H9 (cell line): ENCODE measurements at regions not wholly inside any gene's neighbourhood (a gene's known extent, or its start where the extent isn't known, plus 50 kb on each side); places are given as distances from the start of the nearest gene placed in this dataset.
"Not testable (repeated sequence)": the region's sequence is repeated elsewhere in the genome, so short reads cannot be mapped to it uniquely, and the experiment has no call there.

ENCODE experiments used
- DNase-seq: peaks from one replicate; pipeline ENCODE4 v3.0.0-alpha.2; 2017
- H2AFZ ChIP-seq: one replicate; pipeline ENCODE4 v1.6.1; 2013; ENCODE audit warnings: mild to moderate bottlenecking, low read length, control low read depth, moderate library complexity
- H2AK5ac ChIP-seq: 2 replicates; pipeline ENCODE4 v1.6.1; 2013; ENCODE audit warnings: low read length, control low read depth, mixed read lengths; ENCODE audit not compliant: insufficient read length
- H2BK120ac ChIP-seq: one replicate; pipeline ENCODE4 v1.6.1; 2013; ENCODE audit warnings: low read depth, mild to moderate bottlenecking, low read length, control low read depth, inconsistent platforms; ENCODE audit not compliant: poor library complexity, severe bottlenecking
- H2BK12ac ChIP-seq: 2 replicates; pipeline ENCODE4 v1.6.1; 2013; ENCODE audit warnings: low read length, control low read depth, mixed read lengths, low read depth; ENCODE audit not compliant: insufficient read length
- H2BK15ac ChIP-seq: 2 replicates; pipeline ENCODE4 v1.6.1; 2013; ENCODE audit warnings: low read depth, low read length, control low read depth
- H2BK20ac ChIP-seq: one replicate; pipeline ENCODE4 v1.6.1; 2013; ENCODE audit warnings: low read depth, mild to moderate bottlenecking, low read length, control low read depth, inconsistent platforms; ENCODE audit not compliant: poor library complexity, severe bottlenecking
- H2BK5ac ChIP-seq: 2 replicates; pipeline ENCODE4 v1.6.1; 2013; ENCODE audit warnings: low read length, control low read depth, mixed read lengths; ENCODE audit not compliant: insufficient read length
- H3K14ac ChIP-seq: 2 replicates; pipeline ENCODE4 v1.6.1; 2013; ENCODE audit warnings: low read length, control low read depth; ENCODE audit not compliant: insufficient read depth
- H3K18ac ChIP-seq: 2 replicates; pipeline ENCODE4 v1.6.1; 2013; ENCODE audit warnings: low read depth, mild to moderate bottlenecking, mixed read lengths, low read length, control low read depth; ENCODE audit not compliant: insufficient read length
- H3K23ac ChIP-seq: 2 replicates; pipeline ENCODE4 v1.6.1; 2013; ENCODE audit warnings: low read length, control low read depth, mixed read lengths, low read depth; ENCODE audit not compliant: insufficient read length
- H3K23me2 ChIP-seq: 2 replicates; pipeline ENCODE4 v1.6.1; 2013; ENCODE audit warnings: low read depth, mild to moderate bottlenecking, mixed read lengths, low read length, control low read depth; ENCODE audit not compliant: insufficient read length, poor library complexity, severe bottlenecking
- H3K27ac ChIP-seq: 2 replicates; pipeline ENCODE4 v1.5.1; 2013; ENCODE audit warnings: low read length, control low read depth, mixed read lengths, low read depth; ENCODE audit not compliant: insufficient read length
- H3K27me3 ChIP-seq: 2 replicates; pipeline ENCODE4 v1.6.1; 2013; ENCODE audit warnings: low read length, control low read depth, inconsistent platforms; ENCODE audit not compliant: insufficient read depth
- H3K4ac ChIP-seq: 2 replicates; pipeline ENCODE4 v1.6.1; 2013; ENCODE audit warnings: low read depth, mild to moderate bottlenecking, control low read depth, inconsistent platforms, low read length, moderate library complexity
- H3K4me1 ChIP-seq: 2 replicates; pipeline ENCODE4 v1.6.1; 2013; ENCODE audit warnings: low read length, control low read depth, inconsistent platforms; ENCODE audit not compliant: insufficient read depth
- H3K4me2 ChIP-seq: 2 replicates; pipeline ENCODE4 v1.6.1; 2013; ENCODE audit warnings: low read length, control low read depth, mixed read lengths; ENCODE audit not compliant: insufficient read length, insufficient read depth
- H3K56ac ChIP-seq: 2 replicates; pipeline ENCODE4 v1.6.1; 2013; ENCODE audit warnings: low read depth, mild to moderate bottlenecking, mixed read lengths, low read length, control low read depth; ENCODE audit not compliant: insufficient read length
- H3K79me1 ChIP-seq: 2 replicates; pipeline ENCODE4 v1.6.1; 2013; ENCODE audit warnings: low read depth, mild to moderate bottlenecking, moderate library complexity, low read length, control low read depth, inconsistent platforms; ENCODE audit not compliant: insufficient read depth, poor library complexity, severe bottlenecking
- H3K79me2 ChIP-seq: 2 replicates; pipeline ENCODE4 v1.6.1; 2013; ENCODE audit warnings: low read length, control low read depth, inconsistent platforms; ENCODE audit not compliant: insufficient read depth
- H3K9ac ChIP-seq: 2 replicates; pipeline ENCODE4 v1.6.1; 2013; ENCODE audit warnings: low read length, control low read depth, mixed read lengths; ENCODE audit not compliant: insufficient read length; ENCODE audit errors: extremely low read depth
- H3K9me3 ChIP-seq: one replicate; pipeline ENCODE4 v1.6.1; 2013; ENCODE audit warnings: low read depth, low read length, inconsistent platforms; ENCODE audit not compliant: control insufficient read depth
- H3T11ph ChIP-seq: one replicate; pipeline ENCODE4 v1.6.1; 2013; ENCODE audit warnings: mild to moderate bottlenecking, low read length, control low read depth, inconsistent platforms
- H4K20me1 ChIP-seq: one replicate; pipeline ENCODE4 v1.6.1; 2013; ENCODE audit not compliant: control insufficient read depth, insufficient read length, insufficient read depth
- H4K5ac ChIP-seq: 2 replicates; pipeline ENCODE4 v1.6.1; 2013; ENCODE audit warnings: low read depth, mild to moderate bottlenecking, mixed read lengths, low read length, control low read depth; ENCODE audit not compliant: insufficient read length
- H4K8ac ChIP-seq: replicated peaks from 2 replicates; pipeline ENCODE4 v1.6.1; 2013; ENCODE audit warnings: low read length, control low read depth, mixed read lengths, low read depth; ENCODE audit not compliant: insufficient read length
- H4K91ac ChIP-seq: 2 replicates; pipeline ENCODE4 v1.6.1; 2013; ENCODE audit warnings: low read depth, mild to moderate bottlenecking, moderate library complexity, mixed read lengths, low read length, control low read depth; ENCODE audit not compliant: insufficient read length
- H3K27ac Mint-ChIP-seq, 3 experiments: 2 replicates in 2 of 3; 3 replicates in 1 of 3; pipeline ENCODE4 v1.8.0; 2020 to 2021; ENCODE audit warnings: mixed read lengths in 3 of 3, mild to moderate bottlenecking in 1 of 3, moderate library complexity in 1 of 3
- H3K27me3 Mint-ChIP-seq: 2 replicates; pipeline ENCODE4 v1.8.0; 2021; ENCODE audit warnings: low read depth, mild to moderate bottlenecking, moderate library complexity, mixed read lengths
- H3K36me3 Mint-ChIP-seq, 3 experiments: 2 replicates in 2 of 3; 3 replicates in 1 of 3; pipeline ENCODE4 v1.8.0; 2020 to 2021; ENCODE audit warnings: low read depth in 3 of 3, mixed read lengths in 3 of 3; ENCODE audit not compliant: insufficient read depth in 1 of 3
- H3K4me1 Mint-ChIP-seq, 2 experiments: 2 replicates each; pipeline ENCODE4 v1.8.0; 2020; ENCODE audit warnings: mixed read lengths in 2 of 2
- H3K4me3 Mint-ChIP-seq, 2 experiments: 2 replicates in 1 of 2; 3 replicates in 1 of 2; pipeline ENCODE4 v1.8.0; 2020 to 2021; ENCODE audit warnings: mild to moderate bottlenecking in 2 of 2, mixed read lengths in 2 of 2, moderate library complexity in 1 of 2
- H3K9me3 Mint-ChIP-seq, 2 experiments: 2 replicates in 1 of 2; 3 replicates in 1 of 2; pipeline ENCODE4 v1.8.0; 2020; ENCODE audit warnings: mild to moderate bottlenecking in 2 of 2, mixed read lengths in 2 of 2, moderate library complexity in 1 of 2
- CTCF ChIP-seq: fragments of 200-600 bp; sonication (generic); conservative IDR thresholded peaks from 3 replicates; pipeline ENCODE4 v1.8.0; 2021; ENCODE audit warnings: antibody characterized with exemption, mild to moderate bottlenecking
- WGBS: extraction: QIAGEN DNeasy Blood & Tissue Kit; methylation state at CpG from one replicate; pipeline ENCODE4 v1.1.7; 2013; ENCODE audit warnings: missing lambda C conversion rate, low lambda C conversion rate, mixed read lengths; ENCODE audit not compliant: insufficient read length; ENCODE audit errors: extremely low coverage; 5-methylcytosine and 5-hydroxymethylcytosine counted together

- H4K8ac ChIP-seq = no peak overlapping the region
- Mint-ChIP-seq H3K4me3 (no peak overlapping the region), H3K27me3 (no peaks in the 10 kb centered on the region), H3K36me3 (no peaks in the 10 kb centered on the region), H3K4me1 (no peaks in the 10 kb centered on the region), H3K27ac (no peak overlapping the region), H3K9me3 (no peaks in the 10 kb centered on the region)
- no peaks in the 10 kb centered on the region for H3K9me3 ChIP-seq
- no peak for TF ChIP-seq CTCF
- no peak overlapping the region for H2AFZ ChIP-seq
- no peaks in the 10 kb centered on the region; the same call in 1 of the 2 replicates for H3K4me1 ChIP-seq
- no peak overlapping the region for H2BK12ac ChIP-seq
- no peak overlapping the region for H3K56ac ChIP-seq
- no peak overlapping the region for H3K9ac ChIP-seq
- no peaks in the 10 kb centered on the region for H3K23me2 ChIP-seq
- no peak overlapping the region for H3K4me2 ChIP-seq
- H2BK20ac ChIP-seq = no peak overlapping the region
- H2BK15ac ChIP-seq = no peak overlapping the region
- no peaks in the 10 kb centered on the region for H4K20me1 ChIP-seq
- H3K27ac ChIP-seq = no peak overlapping the region
- H3K79me2 ChIP-seq = no peaks in the 10 kb centered on the region
- no peaks in the 10 kb centered on the region for H3K79me1 ChIP-seq
- no peak for DNase-seq
- H4K91ac ChIP-seq = no peak overlapping the region
- no peak overlapping the region for H2BK5ac ChIP-seq
- H3K4ac ChIP-seq = no peak overlapping the region
- H3K27me3 ChIP-seq = no peaks in the 10 kb centered on the region
- no peak overlapping the region for H3T11ph ChIP-seq
- H4K5ac ChIP-seq = no peak overlapping the region
- H3K14ac ChIP-seq = no peak overlapping the region
- no peak overlapping the region for H3K23ac ChIP-seq
- no peak overlapping the region for H3K18ac ChIP-seq
- H2BK120ac ChIP-seq = no peak overlapping the region
- WGBS = no CpG with 5 or more reads among the region's 2 CpGs
- H2AK5ac ChIP-seq = no peak overlapping the region
Measured at GRCh38 chr17:70739065-70739464, 569.7 kb downstream of the KCNJ2 start.

- H3K4me3 Mint-ChIP-seq, H3K4me1 Mint-ChIP-seq, H2AK5ac ChIP-seq, H3K9me3 ChIP-seq, H3K36me3 Mint-ChIP-seq, H3K79me2 ChIP-seq, H3T11ph ChIP-seq, H3K27ac ChIP-seq, H2BK15ac ChIP-seq, H3K14ac ChIP-seq, H4K20me1 ChIP-seq, H3K4me2 ChIP-seq, H2AFZ ChIP-seq, H3K27me3 ChIP-seq, H3K23ac ChIP-seq, H3K23me2 ChIP-seq, H3K4ac ChIP-seq, H4K8ac ChIP-seq, H3K4me1 ChIP-seq, H3K18ac ChIP-seq, H3K56ac ChIP-seq, DNase-seq, H2BK120ac ChIP-seq, H3K9ac ChIP-seq, H3K27me3 Mint-ChIP-seq, H3K79me1 ChIP-seq, H4K91ac ChIP-seq, H3K27ac Mint-ChIP-seq, H3K9me3 Mint-ChIP-seq, H4K5ac ChIP-seq, H2BK5ac ChIP-seq, H2BK20ac ChIP-seq, H2BK12ac ChIP-seq: not testable (repeated sequence)
- no CpG with 5 or more reads among the region's 1 CpG for WGBS
Measured at GRCh38 chr17:70746574-70746973, 577.2 kb downstream of the KCNJ2 start.
